Thyroid gland (tissue), 4 donors: ENCODE measurements at regions not wholly inside any gene's neighbourhood (a gene's known extent, or its start where the extent isn't known, plus 50 kb on each side); places are given as distances from the start of the nearest gene placed in this dataset.

Source experiments
- POLR2A ChIP-seq, 2 donors: fragments of 450-650 bp; IDR thresholded peaks; one replicate each; pipeline ENCODE4 v1.6.1; 2017; ENCODE audit warnings: antibody characterized with exemption in 2 of 2, mild to moderate bottlenecking in 2 of 2, moderate library complexity in 1 of 2
- TF ChIP-seq, protein P1 (sequence below), 6 experiments: fragments of 200-600 bp in 3 of 6; fragments of 450-650 bp in 3 of 6; sonication (generic) in 3 of 6; IDR thresholded peaks; one replicate each; pipeline ENCODE4 v1.5.1; 2016 to 2019; ENCODE audit warnings: antibody characterized with exemption in 6 of 6, mild to moderate bottlenecking in 2 of 6, inconsistent platforms in 1 of 6, moderate library complexity in 1 of 6

DNA sequence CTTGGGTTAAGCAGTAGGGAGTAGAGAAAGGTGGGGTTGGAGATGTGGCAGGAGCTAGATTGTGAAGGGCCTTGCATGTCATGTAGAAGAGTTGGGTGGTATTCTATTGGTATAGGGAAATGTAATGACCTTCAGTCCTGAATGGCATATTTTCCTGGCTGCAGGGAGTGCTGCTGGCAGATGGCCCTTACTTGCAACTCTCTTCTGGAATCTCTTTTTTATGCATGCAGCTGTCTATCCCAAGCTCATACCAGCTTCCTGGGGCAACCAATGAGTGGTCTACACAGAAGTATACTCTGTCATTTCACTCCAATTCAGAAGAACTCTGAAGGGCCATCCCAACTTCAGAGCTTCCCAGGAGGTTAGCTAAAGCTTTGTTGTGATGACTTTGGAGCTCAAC, 144.7 kb upstream of the ANKRD28 start:
- no peak for TF ChIP-seq POLR2A (IDR thresholded peaks at IDR 0.05)
- TF ChIP-seq, protein P1, sequence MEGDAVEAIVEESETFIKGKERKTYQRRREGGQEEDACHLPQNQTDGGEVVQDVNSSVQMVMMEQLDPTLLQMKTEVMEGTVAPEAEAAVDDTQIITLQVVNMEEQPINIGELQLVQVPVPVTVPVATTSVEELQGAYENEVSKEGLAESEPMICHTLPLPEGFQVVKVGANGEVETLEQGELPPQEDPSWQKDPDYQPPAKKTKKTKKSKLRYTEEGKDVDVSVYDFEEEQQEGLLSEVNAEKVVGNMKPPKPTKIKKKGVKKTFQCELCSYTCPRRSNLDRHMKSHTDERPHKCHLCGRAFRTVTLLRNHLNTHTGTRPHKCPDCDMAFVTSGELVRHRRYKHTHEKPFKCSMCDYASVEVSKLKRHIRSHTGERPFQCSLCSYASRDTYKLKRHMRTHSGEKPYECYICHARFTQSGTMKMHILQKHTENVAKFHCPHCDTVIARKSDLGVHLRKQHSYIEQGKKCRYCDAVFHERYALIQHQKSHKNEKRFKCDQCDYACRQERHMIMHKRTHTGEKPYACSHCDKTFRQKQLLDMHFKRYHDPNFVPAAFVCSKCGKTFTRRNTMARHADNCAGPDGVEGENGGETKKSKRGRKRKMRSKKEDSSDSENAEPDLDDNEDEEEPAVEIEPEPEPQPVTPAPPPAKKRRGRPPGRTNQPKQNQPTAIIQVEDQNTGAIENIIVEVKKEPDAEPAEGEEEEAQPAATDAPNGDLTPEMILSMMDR (IDR thresholded peaks at IDR 0.05): no peak
